Adrenal gland (tissue), 9 donors: ENCODE measurements at regions not wholly inside any gene's neighbourhood (a gene's known extent, or its start where the extent isn't known, plus 50 kb on each side); places are given as distances from the start of the nearest gene placed in this dataset.

Experiments
- DNase-seq, 7 donors: peaks; one replicate each; pipeline ENCODE4 v3.0.0-alpha.2; 2019 to 2020
- H3K27ac ChIP-seq, 5 donors: fragments of 200-600 bp; sonication (generic) in 4 of 5; 1 replicate in 3 of 5; 2 replicates in 2 of 5; pipeline versions ENCODE4 v1.5.1 to v1.8.0; 2016 to 2020; ENCODE audit warnings: mild to moderate bottlenecking in 1 of 5
- H3K27me3 ChIP-seq: fragments of 200-600 bp; 2 replicates; pipeline ENCODE4 v1.8.0; 2021
- H3K36me3 ChIP-seq, 2 donors: fragments of 200-600 bp; replicated peaks in 1 of 2; 1 replicate in 1 of 2; 2 replicates in 1 of 2; pipeline versions ENCODE4 v1.5.1 to v1.8.0; 2018 to 2022
- H3K4me1 ChIP-seq, 2 donors: fragments of 200-600 bp; replicated peaks in 1 of 2; 1 replicate in 1 of 2; 2 replicates in 1 of 2; pipeline versions ENCODE4 v1.5.1 to v1.8.0; 2018 to 2021
- H3K4me3 ChIP-seq, 4 donors: fragments of 200-600 bp; sonication (generic) in 3 of 4; one replicate each; pipeline ENCODE4 v1.5.1; 2016 to 2018
- H3K9me3 ChIP-seq, 3 donors: fragments of 200-600 bp; sonication (generic) in 1 of 3; replicated peaks in 1 of 3; 1 replicate in 2 of 3; 2 replicates in 1 of 3; pipeline versions ENCODE4 v1.5.1 to v1.8.0; 2016 to 2021
- POLR2A ChIP-seq, 2 donors: fragments of 450-650 bp; IDR thresholded peaks; one replicate each; pipeline ENCODE4 v1.6.1; 2017; ENCODE audit warnings: antibody characterized with exemption in 2 of 2, mild to moderate bottlenecking in 2 of 2, moderate library complexity in 1 of 2
- WGBS, 4 donors: extraction: QIAGEN DNeasy Blood & Tissue Kit in 2 of 4; methylation state at CpG; one replicate each; pipeline versions ENCODE4 v1.1.5 to v1.1.7; 2013 to 2017; 5-methylcytosine and 5-hydroxymethylcytosine counted together
- intact Hi-C, 2 donors: fragments of 100-400 bp; cut with DNase I; formaldehyde crosslinking; loops; one replicate each; pipeline versions ENCODE4 v1.14.1 to v1.15.0; 2022 to 2023
- TF ChIP-seq, protein P1 (sequence below), 6 experiments: fragments of 450-650 bp in 4 of 6; fragments of 200-600 bp in 2 of 6; sonication (generic) in 1 of 6; IDR thresholded peaks; 1 replicate in 5 of 6; 2 replicates in 1 of 6; pipeline versions ENCODE4 v1.5.1 to v1.8.0; 2016 to 2021; ENCODE audit warnings: antibody characterized with exemption in 6 of 6, mild to moderate bottlenecking in 2 of 6, moderate library complexity in 1 of 6
- donor health status: healthy with polysubstance abuse.
- donor health status: Bipolar disorder and iron deficiency.
- donor health status: DM: yes; HTN: yes; CAD: no.
- donor health status: DM: no; HTN: no; CAD: no.
- donor health status: DM: no; HTN: no; CAD: no.

DNA sequence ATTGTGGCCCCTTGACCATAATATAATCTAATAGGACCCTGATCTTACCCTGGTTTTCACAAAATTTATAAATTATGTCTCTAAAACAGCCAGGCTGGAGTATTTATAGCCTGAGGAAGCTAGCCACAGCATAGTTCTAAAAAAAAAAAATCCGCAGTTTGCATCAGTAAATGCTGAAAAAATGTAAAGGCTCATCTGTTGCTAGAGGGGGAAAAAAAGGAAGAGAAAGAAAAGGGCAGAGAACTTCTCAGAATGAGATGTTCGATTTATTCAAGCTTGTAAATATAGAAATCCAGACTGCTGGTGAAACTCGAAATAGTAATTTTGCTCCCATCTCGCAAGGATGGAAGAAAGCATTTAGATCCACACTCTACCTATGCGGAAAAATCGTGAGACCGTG is 467.5 kb downstream of the NTRK2 start:
- Histone ChIP-seq H3K4me3 (no peak overlapping the region), H3K36me3 (no peaks in the 10 kb centered on the region), H3K4me1 (no peaks in the 10 kb centered on the region), H3K27me3 (no peaks in the 10 kb centered on the region), H3K27ac (no peak overlapping the region), H3K9me3 (no peaks in the 10 kb centered on the region)
- no peak for TF ChIP-seq POLR2A (IDR thresholded peaks at IDR 0.05)
- TF ChIP-seq, protein P1, sequence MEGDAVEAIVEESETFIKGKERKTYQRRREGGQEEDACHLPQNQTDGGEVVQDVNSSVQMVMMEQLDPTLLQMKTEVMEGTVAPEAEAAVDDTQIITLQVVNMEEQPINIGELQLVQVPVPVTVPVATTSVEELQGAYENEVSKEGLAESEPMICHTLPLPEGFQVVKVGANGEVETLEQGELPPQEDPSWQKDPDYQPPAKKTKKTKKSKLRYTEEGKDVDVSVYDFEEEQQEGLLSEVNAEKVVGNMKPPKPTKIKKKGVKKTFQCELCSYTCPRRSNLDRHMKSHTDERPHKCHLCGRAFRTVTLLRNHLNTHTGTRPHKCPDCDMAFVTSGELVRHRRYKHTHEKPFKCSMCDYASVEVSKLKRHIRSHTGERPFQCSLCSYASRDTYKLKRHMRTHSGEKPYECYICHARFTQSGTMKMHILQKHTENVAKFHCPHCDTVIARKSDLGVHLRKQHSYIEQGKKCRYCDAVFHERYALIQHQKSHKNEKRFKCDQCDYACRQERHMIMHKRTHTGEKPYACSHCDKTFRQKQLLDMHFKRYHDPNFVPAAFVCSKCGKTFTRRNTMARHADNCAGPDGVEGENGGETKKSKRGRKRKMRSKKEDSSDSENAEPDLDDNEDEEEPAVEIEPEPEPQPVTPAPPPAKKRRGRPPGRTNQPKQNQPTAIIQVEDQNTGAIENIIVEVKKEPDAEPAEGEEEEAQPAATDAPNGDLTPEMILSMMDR (IDR thresholded peaks at IDR 0.05): no peak
- intact Hi-C loops: no loop called here
- WGBS, 4 donors: 72 to 84% (median 81%) methylated on average over 7 of the region's 7 CpGs
- DNase-seq: no peak

DNA sequence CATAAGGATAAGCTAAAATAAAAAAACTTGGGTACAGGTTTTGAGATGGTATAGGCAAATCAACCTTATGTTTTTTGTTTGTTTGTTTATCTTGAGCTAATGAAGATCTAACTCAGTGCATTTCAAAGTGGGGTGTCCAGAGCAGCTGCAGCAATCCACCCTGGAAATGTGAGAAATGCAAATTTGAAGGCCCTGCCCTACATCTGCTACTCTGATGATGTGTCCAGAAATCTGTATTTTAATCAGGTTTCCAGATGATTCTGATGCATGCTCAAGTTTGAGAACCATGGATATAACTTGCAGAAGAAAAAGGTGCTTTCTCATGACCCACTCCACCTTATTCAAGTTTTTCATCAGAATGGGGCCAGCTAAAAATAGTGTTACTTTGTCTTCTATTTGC is 467.0 kb downstream of the NTRK2 start:
- H3K9me3 ChIP-seq: no peaks in the 10 kb centered on the region
- H3K27ac ChIP-seq: no peak overlapping the region
- TF ChIP-seq POLR2A (IDR thresholded peaks at IDR 0.05): no peak
- TF ChIP-seq, protein P1 (IDR thresholded peaks at IDR 0.05): no peak
- H3K4me1 ChIP-seq: no peaks in the 10 kb centered on the region
- H3K27me3 ChIP-seq: no peaks in the 10 kb centered on the region
- H3K4me3 ChIP-seq: no peak overlapping the region
- intact Hi-C loops: no loop called here
- DNase-seq: no peak
- no peaks in the 10 kb centered on the region for H3K36me3 ChIP-seq

DNA sequence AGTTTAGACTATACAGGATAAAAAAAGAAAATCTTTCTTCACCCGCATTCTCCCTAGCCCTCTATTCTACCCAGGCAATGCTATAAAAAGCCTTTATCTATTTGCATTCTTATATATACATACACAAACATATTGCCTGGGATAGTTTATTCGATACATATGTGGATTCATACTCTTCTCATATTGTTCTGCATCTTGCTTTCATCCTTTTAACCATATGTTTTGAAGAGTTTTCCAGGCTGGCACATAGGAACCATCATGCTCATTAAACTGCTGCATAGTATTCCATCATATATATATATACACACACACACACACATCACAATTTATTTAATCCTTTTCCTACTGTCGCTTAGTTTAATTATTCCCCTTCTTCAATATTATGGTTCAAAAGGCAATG is 461.2 kb downstream of the NTRK2 start:
- Histone ChIP-seq H3K4me1 (no peaks in the 10 kb centered on the region), H3K27ac (no peak overlapping the region), H3K27me3 (no peaks in the 10 kb centered on the region), H3K4me3 (no peak overlapping the region), H3K36me3 (no peaks in the 10 kb centered on the region), H3K9me3 (no peaks in the 10 kb centered on the region)
- DNase-seq: no peak
- intact Hi-C loops: no loop called here
- WGBS, 4 donors: 83 to 90% (median 87%) methylated on average over 3 of the region's 3 CpGs
- TF ChIP-seq POLR2A (IDR thresholded peaks at IDR 0.05): no peak
- TF ChIP-seq, protein P1 (IDR thresholded peaks at IDR 0.05): no peak

DNA sequence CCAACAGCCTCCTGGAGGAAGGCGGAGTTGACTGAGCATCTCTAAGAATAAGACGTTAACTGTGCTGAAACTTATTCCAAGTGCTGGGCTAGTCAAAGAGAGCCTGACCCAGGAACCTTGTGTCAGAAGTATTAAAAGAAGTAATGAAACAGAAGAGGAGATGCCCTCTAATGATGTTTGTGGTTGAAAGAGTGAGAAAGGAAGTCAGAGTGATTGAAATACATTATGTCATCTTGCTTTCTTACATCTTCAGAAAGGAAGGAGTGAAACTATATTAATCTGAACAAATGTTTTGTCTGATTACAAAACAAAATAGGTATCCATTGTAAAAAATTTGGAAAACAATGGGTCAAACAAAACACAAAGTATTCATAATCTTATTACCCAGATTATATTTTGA is 460.7 kb downstream of the NTRK2 start:
- Histone ChIP-seq H3K36me3 (no peaks in the 10 kb centered on the region), H3K4me1 (no peaks in the 10 kb centered on the region), H3K4me3 (no peak overlapping the region), H3K27ac (no peak overlapping the region), H3K9me3 (no peaks in the 10 kb centered on the region), H3K27me3 (no peaks in the 10 kb centered on the region)
- no peak for DNase-seq
- 67 to 88% (median 76%) methylated on average over 2 of the region's 2 CpGs for WGBS, 4 donors
- intact Hi-C loops: no loop called here
- TF ChIP-seq, protein P1 (IDR thresholded peaks at IDR 0.05): no peak
- TF ChIP-seq POLR2A (IDR thresholded peaks at IDR 0.05): no peak
